ENCODE measurements at regions not wholly inside any gene's neighbourhood (a gene's known extent, or its start where the extent isn't known, plus 50 kb on each side); places are given as distances from the start of the nearest gene placed in this dataset.

GRCh38 chr3:13173186-13173585 is 100.0 kb upstream of the IQSEC1 start:
- no peak for DNase-seq (ENCODE audit: low spot score)

GRCh38 chr3:13172644-13173013 is 99.4 kb upstream of the IQSEC1 start:
- no peak for DNase-seq (ENCODE audit: low spot score)

- DNase-seq (ENCODE audit: low spot score), result no peak
Measured at GRCh38 chr3:13171704-13172643, 98.7 kb upstream of the IQSEC1 start.

GRCh38 chr3:13170317-13170716 is 97.1 kb upstream of the IQSEC1 start:
- DNase-seq (ENCODE audit: low spot score), result no peak

GRCh38 chr3:13168391-13168790 is 95.2 kb upstream of the IQSEC1 start:
- DNase-seq (ENCODE audit: low spot score), result no peak

GRCh38 chr3:13167829-13168228 is 94.6 kb upstream of the IQSEC1 start:
- no peak for DNase-seq (ENCODE audit: low spot score)

GRCh38 chr3:13167064-13167743 is 94.0 kb upstream of the IQSEC1 start:
- DNase-seq (ENCODE audit: low spot score), result no peak

GRCh38 chr3:13166243-13167063 is 93.2 kb upstream of the IQSEC1 start:
- DNase-seq (ENCODE audit: low spot score), result no peak

GRCh38 chr3:13165576-13165975 is 92.3 kb upstream of the IQSEC1 start:
- DNase-seq (ENCODE audit: low spot score), result no peak

GRCh38 chr3:13164893-13165492 is 91.8 kb upstream of the IQSEC1 start:
- no peak for DNase-seq (ENCODE audit: low spot score)

- DNase-seq (ENCODE audit: low spot score), result no peak
Measured at GRCh38 chr3:13163848-13164382, 90.7 kb upstream of the IQSEC1 start.

- DNase-seq (ENCODE audit: low spot score), result no peak
Measured at GRCh38 chr3:13162549-13163320, 89.5 kb upstream of the IQSEC1 start.

- DNase-seq (ENCODE audit: low spot score), result no peak
Measured at GRCh38 chr3:13161771-13162535, 88.7 kb upstream of the IQSEC1 start.

GRCh38 chr3:13161021-13161759 is 88.0 kb upstream of the IQSEC1 start:
- DNase-seq (ENCODE audit: low spot score), result no peak

- no peak for DNase-seq (ENCODE audit: low spot score)
Measured at GRCh38 chr3:13160619-13161018, 87.4 kb upstream of the IQSEC1 start.

GRCh38 chr3:13159890-13160289 is 86.7 kb upstream of the IQSEC1 start:
- peak; percentile 7 for DNase-seq (ENCODE audit: low spot score)

GRCh38 chr3:13158871-13159270 is 85.6 kb upstream of the IQSEC1 start:
- no peak for DNase-seq (ENCODE audit: low spot score)

- no peak for DNase-seq (ENCODE audit: low spot score)
Measured at GRCh38 chr3:13158408-13158807, 85.2 kb upstream of the IQSEC1 start.

- DNase-seq (ENCODE audit: low spot score), result no peak
Measured at GRCh38 chr3:13157986-13158385, 84.8 kb upstream of the IQSEC1 start.
